ENCODE measurements at regions not wholly inside any gene's neighbourhood (a gene's known extent, or its start where the extent isn't known, plus 50 kb on each side); places are given as distances from the start of the nearest gene placed in this dataset.

GRCh38 chr12:15047611-15048010 lies 74.8 kb downstream of the PDE6H start:
- TF ChIP-seq RCOR1 (IDR thresholded peaks at IDR 0.05; ENCODE audit: low read depth, low read length) (no peak), REST (IDR thresholded peaks at IDR 0.05) (no peak), EP300 (IDR thresholded peaks at IDR 0.05) (no peak), RAD21 (conservative IDR thresholded peaks at IDR 0.05 in 1 of 2, IDR thresholded peaks at IDR 0.05 in 1 of 2) (no peak), SREBF2 (IDR thresholded peaks at IDR 0.05) (no peak), CTCF (IDR thresholded peaks at IDR 0.05) (no peak)

Measured in A549 (cell line).